Activated CD4-positive, alpha-beta T cell treated with anti-CD3 and anti-CD28 coated beads, Interleukin-2, amount 10 ng/mL, durations not matched to agents 24 days and 14 days (primary cell): ENCODE measurements at regions not wholly inside any gene's neighbourhood (a gene's known extent, or its start where the extent isn't known, plus 50 kb on each side); places are given as distances from the start of the nearest gene placed in this dataset.

Experiments
- DNase-seq: peaks from one replicate; pipeline ENCODE4 v3.0.0; 2022
- H3K27ac Mint-ChIP-seq: one replicate; pipeline ENCODE4 v1.8.0; 2022; ENCODE audit warnings: mild to moderate bottlenecking, mixed read lengths
- H3K27me3 Mint-ChIP-seq: one replicate; pipeline ENCODE4 v1.8.0; 2022; ENCODE audit warnings: mixed read lengths
- H3K36me3 Mint-ChIP-seq: one replicate; pipeline ENCODE4 v1.8.0; 2022; ENCODE audit warnings: low read depth, mild to moderate bottlenecking, mixed read lengths
- H3K4me1 Mint-ChIP-seq: one replicate; pipeline ENCODE4 v1.8.0; 2021; ENCODE audit warnings: mixed read lengths
- H3K4me3 Mint-ChIP-seq: one replicate; pipeline ENCODE4 v1.8.0; 2022; ENCODE audit warnings: mild to moderate bottlenecking, moderate library complexity, mixed read lengths
- H3K9me3 Mint-ChIP-seq: one replicate; pipeline ENCODE4 v1.8.0; 2021; ENCODE audit warnings: mixed read lengths
- intact Hi-C: fragments of 100-400 bp; cut with micrococcal nuclease; formaldehyde crosslinking; loops from one replicate; pipeline ENCODE4 v1.15.1; 2023

DNA sequence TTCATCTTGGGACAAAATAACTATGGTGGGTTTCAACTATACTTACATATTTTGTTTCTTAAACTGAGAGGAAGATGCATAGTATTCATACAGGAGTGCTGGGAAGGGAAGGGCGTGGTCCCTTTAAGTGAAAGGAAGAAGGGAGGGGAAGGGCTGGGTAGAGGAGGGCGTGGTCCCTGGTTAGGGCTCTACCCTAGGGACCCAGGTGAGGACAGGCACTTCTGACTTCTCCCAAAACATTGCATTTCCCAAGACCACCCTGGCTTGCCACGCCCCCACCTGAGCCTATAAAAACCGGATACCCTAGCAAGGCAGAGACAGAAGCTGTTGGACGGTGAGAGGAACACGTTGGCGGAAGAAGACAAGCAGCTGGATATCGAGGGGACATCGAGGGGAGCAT, 157.6 kb upstream of the PLXNA4 start:
- H3K36me3 Mint-ChIP-seq = no peaks in the 10 kb centered on the region
- peaks cover 1% of the 10 kb centered on the region for H3K27me3 Mint-ChIP-seq
- no peaks in the 10 kb centered on the region for H3K9me3 Mint-ChIP-seq
- H3K4me1 Mint-ChIP-seq = no peaks in the 10 kb centered on the region
- no peak overlapping the region for H3K4me3 Mint-ChIP-seq
- no peak overlapping the region for H3K27ac Mint-ChIP-seq
- no peak for DNase-seq
- intact Hi-C loops = no loop called here

DNA sequence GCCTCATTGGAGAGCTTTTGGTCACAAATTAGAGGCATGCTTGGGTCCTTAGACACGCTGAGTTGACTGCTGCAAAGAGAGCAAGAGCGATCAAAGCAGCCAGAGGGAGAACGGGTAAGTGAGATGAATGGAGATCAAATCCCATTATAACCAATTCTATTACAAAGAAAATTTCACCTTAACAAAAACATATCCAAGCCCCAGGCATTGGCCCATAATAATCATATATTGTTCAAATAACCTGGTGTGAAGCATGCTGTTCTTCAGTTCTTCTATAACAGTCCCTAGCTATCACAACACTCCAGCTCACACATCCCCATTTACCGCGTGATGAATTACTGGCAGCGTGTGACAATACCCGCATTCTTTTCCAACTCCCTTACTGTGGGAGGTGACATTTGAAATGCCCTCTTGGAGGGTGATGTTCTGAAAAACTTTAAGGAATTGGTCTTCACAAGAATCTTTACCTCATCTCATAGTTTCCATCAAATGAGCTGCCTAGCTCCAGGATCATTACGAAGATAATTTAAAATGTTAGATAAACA, 156.1 kb upstream of the PLXNA4 start:
- no peak overlapping the region for H3K4me3 Mint-ChIP-seq
- H3K9me3 Mint-ChIP-seq = no peaks in the 10 kb centered on the region
- H3K27me3 Mint-ChIP-seq = no peaks in the 10 kb centered on the region
- intact Hi-C loops = no loop called here
- no peaks in the 10 kb centered on the region for H3K4me1 Mint-ChIP-seq
- no peak overlapping the region for H3K27ac Mint-ChIP-seq
- H3K36me3 Mint-ChIP-seq = no peaks in the 10 kb centered on the region
- no peak for DNase-seq

DNA sequence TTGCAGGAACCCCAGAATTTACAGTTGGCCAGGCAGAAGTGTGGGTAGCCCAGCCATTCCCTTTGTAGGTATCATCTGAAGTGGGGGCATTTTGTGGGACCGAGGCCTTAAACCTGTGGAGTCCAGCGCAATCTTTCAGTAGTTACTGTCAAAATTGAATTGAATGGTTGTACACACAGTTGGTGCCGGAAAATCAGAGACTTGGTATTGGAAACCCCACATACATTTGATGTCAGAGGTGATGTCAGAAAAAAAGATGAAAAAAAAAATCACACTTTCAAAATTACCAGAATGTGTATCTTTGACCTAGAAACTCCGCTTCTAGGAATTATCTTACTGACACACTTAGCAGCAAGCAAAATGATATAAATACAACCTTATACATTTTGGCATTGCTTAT, 153.8 kb upstream of the PLXNA4 start:
- Mint-ChIP-seq H3K4me1 (no peaks in the 10 kb centered on the region), H3K27me3 (no peaks in the 10 kb centered on the region), H3K27ac (no peak overlapping the region), H3K9me3 (no peaks in the 10 kb centered on the region), H3K36me3 (no peaks in the 10 kb centered on the region), H3K4me3 (no peak overlapping the region)
- DNase-seq = no peak
- intact Hi-C loops = no loop called here

- intact Hi-C loops = no loop called here
- H3K9me3 Mint-ChIP-seq = peaks cover 10% of the 10 kb centered on the region
- H3K4me1 Mint-ChIP-seq = no peaks in the 10 kb centered on the region
- no peaks in the 10 kb centered on the region for H3K36me3 Mint-ChIP-seq
- H3K27me3 Mint-ChIP-seq = no peaks in the 10 kb centered on the region
- DNase-seq = no peak
- H3K27ac Mint-ChIP-seq = no peak overlapping the region
- no peak overlapping the region for H3K4me3 Mint-ChIP-seq
Measured at GRCh38 chr7:132723506-132724081, 147.3 kb upstream of the PLXNA4 start.

- DNase-seq = no peak
- Mint-ChIP-seq H3K27me3 (no peaks in the 10 kb centered on the region), H3K4me1 (no peaks in the 10 kb centered on the region), H3K36me3 (no peaks in the 10 kb centered on the region), H3K27ac (no peak overlapping the region), H3K9me3 (peaks cover 13% of the 10 kb centered on the region), H3K4me3 (no peak overlapping the region)
- intact Hi-C loops = no loop called here
Measured at GRCh38 chr7:132720835-132721234, 144.6 kb upstream of the PLXNA4 start.

- H3K36me3 Mint-ChIP-seq = no peaks in the 10 kb centered on the region
- no peak for DNase-seq
- no peak overlapping the region for H3K27ac Mint-ChIP-seq
- H3K4me1 Mint-ChIP-seq = no peaks in the 10 kb centered on the region
- H3K9me3 Mint-ChIP-seq = peaks cover 6% of the 10 kb centered on the region
- intact Hi-C loops = no loop called here
- H3K27me3 Mint-ChIP-seq = peaks cover 3% of the 10 kb centered on the region
- no peak overlapping the region for H3K4me3 Mint-ChIP-seq
Measured at GRCh38 chr7:132713893-132714292, 137.6 kb upstream of the PLXNA4 start.

- Mint-ChIP-seq H3K4me3 (no peak overlapping the region), H3K36me3 (no peaks in the 10 kb centered on the region), H3K9me3 (no peaks in the 10 kb centered on the region), H3K4me1 (peaks cover 3% of the 10 kb centered on the region), H3K27ac (no peak overlapping the region), H3K27me3 (peaks cover 3% of the 10 kb centered on the region)
- intact Hi-C loops = no loop called here
- no peak for DNase-seq
Measured at GRCh38 chr7:132709971-132710567, 133.8 kb upstream of the PLXNA4 start.

- H3K4me3 Mint-ChIP-seq = no peak overlapping the region
- peaks cover 4% of the 10 kb centered on the region for H3K4me1 Mint-ChIP-seq
- DNase-seq = no peak
- H3K27ac Mint-ChIP-seq = no peak overlapping the region
- peaks cover 3% of the 10 kb centered on the region for H3K27me3 Mint-ChIP-seq
- intact Hi-C loops = no loop called here
- H3K9me3 Mint-ChIP-seq = no peaks in the 10 kb centered on the region
- H3K36me3 Mint-ChIP-seq = no peaks in the 10 kb centered on the region
Measured at GRCh38 chr7:132708470-132708869, 132.2 kb upstream of the PLXNA4 start.

- intact Hi-C loops = no loop called here
- no peak overlapping the region for H3K4me3 Mint-ChIP-seq
Measured at GRCh38 chr7:132705146-132705545, 128.9 kb upstream of the PLXNA4 start.

DNA sequence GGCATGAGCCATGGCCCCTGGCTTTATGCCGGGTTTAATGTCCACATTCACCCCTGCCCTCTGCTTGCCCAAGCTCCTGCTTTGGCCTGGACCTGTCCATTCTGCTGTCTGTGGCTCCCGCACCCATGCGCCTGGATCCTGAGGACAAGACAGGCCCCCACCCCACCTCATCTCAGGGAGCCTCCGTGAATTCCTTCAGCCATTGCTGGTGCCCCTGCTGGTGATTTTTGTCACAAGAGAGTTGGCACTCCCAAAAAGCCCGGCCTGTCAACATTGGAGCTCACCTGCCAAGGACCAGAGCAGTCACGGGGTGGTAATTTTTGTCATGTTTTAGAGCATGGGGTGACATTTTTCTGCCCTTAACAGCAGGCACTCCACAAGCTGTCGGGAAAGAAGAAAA, 127.5 kb upstream of the PLXNA4 start:
- Mint-ChIP-seq H3K4me3 (no peak overlapping the region), H3K9me3 (peaks cover 4% of the 10 kb centered on the region), H3K27me3 (no peaks in the 10 kb centered on the region), H3K27ac (no peak overlapping the region), H3K4me1 (peaks cover 4% of the 10 kb centered on the region), H3K36me3 (no peaks in the 10 kb centered on the region)
- intact Hi-C loops = no loop called here
- DNase-seq = no peak

More at GRCh38 chr7:132705146-132705545, 128.9 kb upstream of the PLXNA4 start:
- Mint-ChIP-seq H3K36me3 (no peaks in the 10 kb centered on the region), H3K9me3 (peaks cover 4% of the 10 kb centered on the region), H3K27me3 (peaks cover 3% of the 10 kb centered on the region), H3K27ac (no peak overlapping the region), H3K4me1 (peaks cover 4% of the 10 kb centered on the region)
- no peak for DNase-seq

- Mint-ChIP-seq H3K27me3 (no peaks in the 10 kb centered on the region), H3K9me3 (peaks cover 4% of the 10 kb centered on the region), H3K27ac (no peak overlapping the region), H3K4me3 (no peak overlapping the region), H3K4me1 (peaks cover 6% of the 10 kb centered on the region), H3K36me3 (no peaks in the 10 kb centered on the region)
- no peak for DNase-seq
- intact Hi-C loops = no loop called here
Measured at GRCh38 chr7:132697003-132697402, 120.7 kb upstream of the PLXNA4 start.

GRCh38 chr7:132696332-132696731, 120.1 kb upstream of the PLXNA4 start:
- H3K27me3 Mint-ChIP-seq = no peaks in the 10 kb centered on the region
- intact Hi-C loops = no loop called here
- H3K36me3 Mint-ChIP-seq = no peaks in the 10 kb centered on the region
- H3K27ac Mint-ChIP-seq = no peak overlapping the region
- H3K4me1 Mint-ChIP-seq = peaks cover 6% of the 10 kb centered on the region
- H3K9me3 Mint-ChIP-seq = no peaks in the 10 kb centered on the region
- no peak overlapping the region for H3K4me3 Mint-ChIP-seq
- DNase-seq = no peak

DNA sequence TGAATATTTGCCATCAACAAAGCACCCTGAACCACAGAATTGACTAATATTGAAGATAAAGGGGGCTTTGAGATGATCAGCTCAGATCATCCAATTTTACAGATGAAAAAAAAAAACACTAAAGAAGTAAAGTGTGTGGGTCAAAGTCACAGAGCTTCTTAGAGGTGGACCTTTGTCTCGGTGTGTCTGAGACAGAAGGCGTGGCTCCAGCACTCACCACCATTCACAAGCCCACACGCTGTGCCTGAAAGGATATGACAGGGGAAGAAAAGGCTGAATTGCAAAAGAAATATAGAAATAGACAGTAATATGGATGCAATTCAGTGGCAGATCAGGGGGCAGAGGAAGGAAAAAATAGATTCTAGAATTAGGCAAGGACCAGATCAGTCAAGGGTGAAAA, 114.9 kb upstream of the PLXNA4 start:
- DNase-seq = no peak
- Mint-ChIP-seq H3K27me3 (peaks cover 4% of the 10 kb centered on the region), H3K4me1 (no peaks in the 10 kb centered on the region), H3K36me3 (no peaks in the 10 kb centered on the region), H3K4me3 (no peak overlapping the region), H3K9me3 (no peaks in the 10 kb centered on the region), H3K27ac (no peak overlapping the region)
- intact Hi-C loops = no loop called here

GRCh38 chr7:132690174-132690573, 113.9 kb upstream of the PLXNA4 start:
- Mint-ChIP-seq H3K4me1 (no peaks in the 10 kb centered on the region), H3K9me3 (no peaks in the 10 kb centered on the region), H3K4me3 (no peak overlapping the region), H3K27me3 (peaks cover 4% of the 10 kb centered on the region), H3K36me3 (no peaks in the 10 kb centered on the region), H3K27ac (no peak overlapping the region)
- DNase-seq = no peak
- intact Hi-C loops = no loop called here

GRCh38 chr7:132687981-132688383, 111.7 kb upstream of the PLXNA4 start:
- Mint-ChIP-seq H3K36me3 (no peaks in the 10 kb centered on the region), H3K27me3 (peaks cover 4% of the 10 kb centered on the region), H3K9me3 (no peaks in the 10 kb centered on the region), H3K4me1 (no peaks in the 10 kb centered on the region), H3K4me3 (no peak overlapping the region), H3K27ac (no peak overlapping the region)
- DNase-seq = no peak
- intact Hi-C loops = no loop called here
